ENCODE measurements at regions not wholly inside any gene's neighbourhood (a gene's known extent, or its start where the extent isn't known, plus 50 kb on each side); places are given as distances from the start of the nearest gene placed in this dataset.
"Not testable (repeated sequence)": the region's sequence is repeated elsewhere in the genome, so short reads cannot be mapped to it uniquely, and the experiment has no call there.

GRCh38 chr2:51903728-51904127, 871.8 kb upstream of the NRXN1 start:
- TF ChIP-seq CTCF (IDR thresholded peaks at IDR 0.05; ENCODE audit: control insufficient read depth, extremely low read depth, insufficient read depth) = no peak
- no peak for DNase-seq (ENCODE audit: low read depth)
- no peak overlapping the region for H3K4me3 ChIP-seq (ENCODE audit: low read depth, low read length)

GRCh38 chr2:51899643-51900042, 867.7 kb upstream of the NRXN1 start:
- DNase-seq (ENCODE audit: low read depth) = no peak

GRCh38 chr2:51894584-51894983, 862.7 kb upstream of the NRXN1 start:
- not testable (repeated sequence) for DNase-seq (ENCODE audit: low read depth); H3K4me3 ChIP-seq (ENCODE audit: low read depth, low read length)

More at GRCh38 chr2:51899643-51900042, 867.7 kb upstream of the NRXN1 start:
- H3K4me3 ChIP-seq (ENCODE audit: low read depth, low read length) = no peak overlapping the region
- no peak for TF ChIP-seq CTCF (IDR thresholded peaks at IDR 0.05; ENCODE audit: control insufficient read depth, extremely low read depth, insufficient read depth)

GRCh38 chr2:51888120-51888519, 856.2 kb upstream of the NRXN1 start:
- TF ChIP-seq CTCF (IDR thresholded peaks at IDR 0.05; ENCODE audit: control insufficient read depth, extremely low read depth, insufficient read depth) = no peak

GRCh38 chr2:51881673-51882072, 849.7 kb upstream of the NRXN1 start:
- no peak for DNase-seq (ENCODE audit: low read depth)
- TF ChIP-seq CTCF (IDR thresholded peaks at IDR 0.05; ENCODE audit: control insufficient read depth, extremely low read depth, insufficient read depth) = no peak

More at GRCh38 chr2:51888120-51888519, 856.2 kb upstream of the NRXN1 start:
- no peak overlapping the region for H3K4me3 ChIP-seq (ENCODE audit: low read depth, low read length)
- no peak for DNase-seq (ENCODE audit: low read depth)

GRCh38 chr2:51880153-51880552, 848.2 kb upstream of the NRXN1 start:
- H3K4me3 ChIP-seq (ENCODE audit: low read depth, low read length) = no peak overlapping the region
- TF ChIP-seq CTCF (IDR thresholded peaks at IDR 0.05; ENCODE audit: control insufficient read depth, extremely low read depth, insufficient read depth) = no peak
- DNase-seq (ENCODE audit: low read depth) = no peak

More at GRCh38 chr2:51881673-51882072, 849.7 kb upstream of the NRXN1 start:
- H3K4me3 ChIP-seq (ENCODE audit: low read depth, low read length) = no peak overlapping the region

GRCh38 chr2:51866361-51866760, 834.4 kb upstream of the NRXN1 start:
- no peak for TF ChIP-seq CTCF (IDR thresholded peaks at IDR 0.05; ENCODE audit: control insufficient read depth, extremely low read depth, insufficient read depth)
- no peak for DNase-seq (ENCODE audit: low read depth)
- H3K4me3 ChIP-seq (ENCODE audit: low read depth, low read length) = no peak overlapping the region

Measured in LNCaP clone FGC (cell line).